Mesothelial cell of epicardium (in vitro differentiated cells): ENCODE measurements at regions not wholly inside any gene's neighbourhood (a gene's known extent, or its start where the extent isn't known, plus 50 kb on each side); places are given as distances from the start of the nearest gene placed in this dataset.
"Not testable (repeated sequence)": the region's sequence is repeated elsewhere in the genome, so short reads cannot be mapped to it uniquely, and the experiment has no call there.

ENCODE experiments used
- DNase-seq, 2 experiments: peaks; one replicate each; pipeline ENCODE4 v3.0.0; 2021; ENCODE audit warnings: low spot score in 2 of 2; ENCODE audit not compliant: unreplicated experiment in 2 of 2
- H3K27ac Mint-ChIP-seq: 2 replicates; pipeline ENCODE4 v1.8.0; 2021; ENCODE audit warnings: mixed read lengths
- H3K27me3 Mint-ChIP-seq: 2 replicates; pipeline ENCODE4 v1.8.0; 2021; ENCODE audit warnings: low read depth, mixed read lengths
- H3K36me3 Mint-ChIP-seq: 2 replicates; pipeline ENCODE4 v1.8.0; 2021; ENCODE audit warnings: mixed read lengths
- H3K4me1 Mint-ChIP-seq: 2 replicates; pipeline ENCODE4 v1.8.0; 2021; ENCODE audit warnings: mixed read lengths
- H3K4me3 Mint-ChIP-seq: 2 replicates; pipeline ENCODE4 v1.8.0; 2021; ENCODE audit warnings: mild to moderate bottlenecking, moderate library complexity, mixed read lengths
- H3K9me3 Mint-ChIP-seq: 2 replicates; pipeline ENCODE4 v1.8.0; 2021; ENCODE audit warnings: mixed read lengths
- TF ChIP-seq, protein P1 (sequence below): fragments of 200-600 bp; sonication (generic); IDR thresholded peaks from one replicate; pipeline ENCODE4 v1.5.0; 2021; ENCODE audit warnings: antibody characterized with exemption; ENCODE audit not compliant: unreplicated experiment

DNA sequence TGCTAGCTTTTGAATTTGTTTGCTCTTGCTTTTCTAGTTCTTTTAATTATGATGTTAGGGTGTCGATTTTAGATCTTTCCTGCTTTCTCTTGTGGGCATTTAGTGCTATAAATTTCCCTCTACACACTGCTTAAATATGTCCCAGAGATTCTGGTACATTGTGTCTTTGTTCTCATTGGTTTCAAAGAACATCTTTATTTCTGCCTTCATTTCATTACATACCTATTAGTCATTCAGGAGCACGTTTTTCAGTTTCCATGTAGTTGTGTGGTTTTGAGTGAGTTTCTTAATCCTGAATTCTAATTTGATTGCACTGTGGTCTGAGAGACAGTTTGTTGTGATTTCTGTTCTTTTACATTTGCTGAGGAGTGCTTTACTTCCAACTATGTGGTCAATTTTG lies 51.2 kb upstream of the MB21D2 start:
- H3K9me3 Mint-ChIP-seq: peaks cover 16% of the 10 kb centered on the region
- not testable (repeated sequence) for H3K27ac Mint-ChIP-seq, H3K27me3 Mint-ChIP-seq, H3K4me3 Mint-ChIP-seq, DNase-seq, H3K36me3 Mint-ChIP-seq, H3K4me1 Mint-ChIP-seq

DNA sequence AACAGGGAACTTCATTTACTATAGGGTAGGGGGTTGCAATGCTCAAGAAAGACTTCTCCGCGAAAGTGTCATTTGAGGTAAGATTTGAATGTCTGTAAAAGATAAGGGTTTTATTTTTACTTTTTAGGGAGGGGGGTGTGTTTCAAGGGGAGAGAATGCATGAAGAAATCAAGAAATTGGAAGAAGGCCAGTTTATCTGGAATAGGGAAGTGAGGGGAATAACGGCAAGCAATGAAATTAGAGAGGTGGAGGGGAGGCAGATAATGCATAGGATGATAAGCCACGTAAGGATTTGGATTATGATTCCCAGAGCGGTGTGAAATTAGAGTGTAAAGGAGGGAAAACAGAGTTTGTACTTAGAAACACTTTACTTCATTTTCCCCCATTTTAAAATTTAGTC lies 63.0 kb upstream of the MB21D2 start:
- no peak for DNase-seq
- no peak overlapping the region for H3K27ac Mint-ChIP-seq
- no peak overlapping the region for H3K4me3 Mint-ChIP-seq
- peaks cover 21% of the 10 kb centered on the region for H3K9me3 Mint-ChIP-seq
- H3K4me1 Mint-ChIP-seq: no peaks in the 10 kb centered on the region
- TF ChIP-seq, protein P1, sequence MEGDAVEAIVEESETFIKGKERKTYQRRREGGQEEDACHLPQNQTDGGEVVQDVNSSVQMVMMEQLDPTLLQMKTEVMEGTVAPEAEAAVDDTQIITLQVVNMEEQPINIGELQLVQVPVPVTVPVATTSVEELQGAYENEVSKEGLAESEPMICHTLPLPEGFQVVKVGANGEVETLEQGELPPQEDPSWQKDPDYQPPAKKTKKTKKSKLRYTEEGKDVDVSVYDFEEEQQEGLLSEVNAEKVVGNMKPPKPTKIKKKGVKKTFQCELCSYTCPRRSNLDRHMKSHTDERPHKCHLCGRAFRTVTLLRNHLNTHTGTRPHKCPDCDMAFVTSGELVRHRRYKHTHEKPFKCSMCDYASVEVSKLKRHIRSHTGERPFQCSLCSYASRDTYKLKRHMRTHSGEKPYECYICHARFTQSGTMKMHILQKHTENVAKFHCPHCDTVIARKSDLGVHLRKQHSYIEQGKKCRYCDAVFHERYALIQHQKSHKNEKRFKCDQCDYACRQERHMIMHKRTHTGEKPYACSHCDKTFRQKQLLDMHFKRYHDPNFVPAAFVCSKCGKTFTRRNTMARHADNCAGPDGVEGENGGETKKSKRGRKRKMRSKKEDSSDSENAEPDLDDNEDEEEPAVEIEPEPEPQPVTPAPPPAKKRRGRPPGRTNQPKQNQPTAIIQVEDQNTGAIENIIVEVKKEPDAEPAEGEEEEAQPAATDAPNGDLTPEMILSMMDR: no peak
- no peaks in the 10 kb centered on the region for H3K27me3 Mint-ChIP-seq
- no peaks in the 10 kb centered on the region for H3K36me3 Mint-ChIP-seq

DNA sequence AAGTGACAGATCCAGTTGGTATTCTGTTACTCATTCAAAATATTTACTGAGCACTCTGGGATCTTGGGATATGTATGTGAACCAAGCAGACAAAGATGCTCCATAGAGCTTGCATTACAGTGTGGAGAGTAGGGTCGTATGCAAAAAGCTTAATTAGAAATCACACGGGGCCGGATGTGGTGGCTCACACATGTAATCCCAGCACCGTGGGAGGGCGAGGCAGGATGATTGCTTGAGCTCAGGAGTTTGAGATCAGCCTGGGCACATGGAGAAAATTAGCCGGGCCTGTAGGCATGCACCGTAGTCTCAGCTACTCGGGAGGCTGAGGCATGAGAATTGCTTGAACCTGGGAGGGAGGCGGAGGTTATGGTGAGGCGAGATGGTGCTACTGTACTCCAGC lies 68.7 kb upstream of the MB21D2 start:
- no peaks in the 10 kb centered on the region for H3K27me3 Mint-ChIP-seq
- TF ChIP-seq, protein P1: no peak
- H3K36me3 Mint-ChIP-seq: no peaks in the 10 kb centered on the region
- no peak overlapping the region for H3K27ac Mint-ChIP-seq
- H3K4me3 Mint-ChIP-seq: no peak overlapping the region
- DNase-seq: no peak
- H3K4me1 Mint-ChIP-seq: no peaks in the 10 kb centered on the region
- H3K9me3 Mint-ChIP-seq: no peaks in the 10 kb centered on the region

DNA sequence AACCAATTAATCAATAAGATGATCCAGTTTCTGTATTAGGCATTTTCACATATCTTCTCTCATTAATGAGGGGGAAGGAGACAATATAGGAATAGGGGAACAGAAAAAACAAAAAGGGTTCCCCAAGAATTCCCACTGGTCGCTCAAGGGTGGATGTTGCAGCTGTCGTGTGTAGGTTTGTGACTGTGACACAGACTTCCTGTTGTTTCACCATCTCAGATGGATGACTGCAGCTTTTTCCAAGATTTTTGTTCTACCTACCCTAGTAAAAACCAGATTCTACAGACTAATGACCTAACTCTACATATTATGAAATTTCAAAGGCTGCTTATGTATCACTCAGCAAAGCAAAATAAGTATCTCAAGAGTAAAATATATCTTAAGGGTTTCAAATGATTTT lies 73.7 kb upstream of the MB21D2 start:
- no peak for DNase-seq
- Mint-ChIP-seq H3K36me3 (no peaks in the 10 kb centered on the region), H3K9me3 (no peaks in the 10 kb centered on the region), H3K4me3 (no peak overlapping the region), H3K4me1 (no peaks in the 10 kb centered on the region), H3K27me3 (no peaks in the 10 kb centered on the region), H3K27ac (no peak overlapping the region)
- TF ChIP-seq, protein P1: no peak

DNA sequence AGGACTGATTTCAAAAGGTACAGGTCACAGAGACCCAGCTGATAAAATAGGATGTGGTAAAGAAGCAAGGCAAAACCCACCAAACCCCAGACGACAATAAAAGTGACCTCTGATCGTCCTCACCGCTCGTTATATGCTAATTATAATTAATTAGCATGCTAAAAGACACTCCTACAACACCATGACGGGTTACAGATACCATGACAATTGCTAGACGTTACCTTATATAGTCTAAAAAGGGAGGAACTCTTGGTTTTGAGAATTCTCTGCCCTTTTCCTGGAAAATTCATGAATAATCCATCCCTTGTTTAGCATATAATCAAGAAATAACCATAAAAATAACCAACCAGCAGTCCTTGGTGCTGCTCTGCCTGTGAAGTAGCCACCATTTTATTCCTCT lies 74.7 kb upstream of the MB21D2 start:
- H3K9me3 Mint-ChIP-seq: no peaks in the 10 kb centered on the region
- no peaks in the 10 kb centered on the region for H3K36me3 Mint-ChIP-seq
- H3K27me3 Mint-ChIP-seq: no peaks in the 10 kb centered on the region
- no peak for DNase-seq
- no peak overlapping the region for H3K4me3 Mint-ChIP-seq
- H3K27ac Mint-ChIP-seq: no peak overlapping the region
- TF ChIP-seq, protein P1: no peak
- no peaks in the 10 kb centered on the region for H3K4me1 Mint-ChIP-seq

DNA sequence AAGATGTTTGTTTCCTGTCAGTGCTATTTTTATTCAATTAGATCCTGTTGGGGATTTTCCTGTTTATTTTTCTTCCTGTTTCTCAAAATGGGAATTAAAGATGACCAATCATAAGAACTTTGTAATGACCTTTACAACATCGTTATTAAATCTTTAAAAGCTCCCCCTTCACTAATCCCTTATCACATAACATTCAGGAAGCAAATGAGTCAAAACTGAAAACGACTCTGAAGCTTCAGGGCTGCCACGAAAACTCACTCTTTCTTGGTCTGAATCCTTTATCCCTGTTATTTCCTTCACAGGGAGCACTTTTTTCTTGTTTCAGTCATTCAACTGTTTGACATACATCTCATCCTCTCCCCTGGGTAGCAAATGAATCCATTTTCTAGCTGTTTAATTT lies 75.8 kb upstream of the MB21D2 start:
- H3K4me3 Mint-ChIP-seq: no peak overlapping the region
- H3K9me3 Mint-ChIP-seq: no peaks in the 10 kb centered on the region
- no peaks in the 10 kb centered on the region for H3K27me3 Mint-ChIP-seq
- H3K27ac Mint-ChIP-seq: no peak overlapping the region
- H3K36me3 Mint-ChIP-seq: no peaks in the 10 kb centered on the region
- TF ChIP-seq, protein P1: no peak
- no peaks in the 10 kb centered on the region for H3K4me1 Mint-ChIP-seq
- DNase-seq: no peak

DNA sequence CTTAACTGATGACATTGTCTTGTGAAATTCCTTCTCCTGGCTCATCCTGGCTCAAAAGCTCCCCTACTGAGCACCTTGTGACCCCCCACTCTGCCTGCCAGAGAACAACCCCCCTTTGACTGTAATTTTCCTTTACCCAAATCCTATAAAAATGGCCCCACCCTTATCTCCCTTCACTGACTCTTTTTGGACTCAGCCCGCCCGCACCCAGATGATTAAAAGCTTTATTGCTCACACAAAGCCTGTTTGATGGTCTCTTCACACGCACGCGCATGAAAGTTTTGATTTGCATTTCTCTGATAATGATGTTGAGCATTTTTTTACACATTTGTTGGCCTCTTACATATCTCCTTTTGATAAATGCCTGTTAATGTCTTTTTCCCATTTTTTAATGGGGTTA lies 83.5 kb upstream of the MB21D2 start:
- DNase-seq, H3K4me1 Mint-ChIP-seq, H3K27me3 Mint-ChIP-seq, H3K4me3 Mint-ChIP-seq, H3K36me3 Mint-ChIP-seq, H3K27ac Mint-ChIP-seq: not testable (repeated sequence)
- H3K9me3 Mint-ChIP-seq: peaks cover 29% of the 10 kb centered on the region

DNA sequence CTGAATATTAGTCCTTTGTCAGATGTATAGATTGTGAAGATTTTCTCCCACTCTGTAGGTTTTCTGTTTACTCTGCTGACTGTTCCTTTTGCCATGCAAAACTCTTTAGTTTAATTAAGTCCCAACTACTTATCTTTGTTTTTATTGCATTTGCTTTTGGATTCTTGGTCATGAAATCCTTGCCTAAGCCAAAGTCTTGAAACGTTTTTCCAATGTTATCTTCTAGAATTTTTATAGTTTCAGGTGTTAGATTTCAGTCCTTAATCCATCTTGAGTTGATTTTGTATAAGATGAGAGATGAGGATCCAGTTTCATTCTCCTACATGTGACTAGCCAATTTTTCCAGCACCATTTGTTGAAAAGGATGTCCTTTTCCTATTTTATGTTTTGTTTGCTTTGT lies 86.0 kb upstream of the MB21D2 start:
- H3K4me3 Mint-ChIP-seq, H3K27ac Mint-ChIP-seq, H3K4me1 Mint-ChIP-seq, H3K36me3 Mint-ChIP-seq, DNase-seq, H3K27me3 Mint-ChIP-seq: not testable (repeated sequence)
- peaks cover 29% of the 10 kb centered on the region for H3K9me3 Mint-ChIP-seq
